IMR-90 (cell line): ENCODE measurements at regions not wholly inside any gene's neighbourhood (a gene's known extent, or its start where the extent isn't known, plus 50 kb on each side); places are given as distances from the start of the nearest gene placed in this dataset.

Experiments used
- ATAC-seq: fragments of 200-7000 bp; cut with Tn5 transposase; 2 replicates; pipeline ENCODE4 v1.9.1; 2020; ENCODE audit warnings: low read depth, mild to moderate bottlenecking, moderate library complexity
- BruUV-seq: library from RNA; stranded (reverse); fragments of 400-500 nt; replicated peaks from 2 replicates; lab custom pipeline; 2021; lab: Mats Ljungman, UMichigan
- CTCF ChIA-PET: fragments of 300-600 bp; formaldehyde crosslinking; extraction: SDS; loops from one replicate; lab custom pipeline; 2021; ENCODE audit warnings: antibody characterized with exemption; lab: Yijun Ruan, JAX
- POLR2A ChIA-PET: fragments of 300-600 bp; sonication (Branson Sonifier 250); formaldehyde crosslinking; loops from one replicate; lab custom pipeline; 2022; ENCODE audit warnings: antibody characterized with exemption; ENCODE audit not compliant: unreplicated experiment; lab: Charles Lee
- DNase-seq: peaks from one replicate; pipeline ENCODE4 v3.0.0; 2013
- H2AFZ ChIP-seq: replicated peaks from 2 replicates; pipeline ENCODE3; 2013; ENCODE audit warnings: low read length, mild to moderate bottlenecking; ENCODE audit not compliant: poor library complexity
- H2AK5ac ChIP-seq: 2 replicates; pipeline ENCODE4 v1.6.1; 2013; ENCODE audit warnings: low read depth, low read length, inconsistent platforms
- H2AK9ac ChIP-seq: replicated peaks from 2 replicates; pipeline ENCODE3; 2013; ENCODE audit warnings: mild to moderate bottlenecking, low read depth, low read length, moderate library complexity; ENCODE audit not compliant: poor library complexity
- H2BK120ac ChIP-seq: 2 replicates; pipeline ENCODE4 v1.6.1; 2013; ENCODE audit warnings: low read depth, low read length, inconsistent platforms
- H2BK15ac ChIP-seq: 3 replicates; pipeline ENCODE4 v1.6.1; 2013; ENCODE audit warnings: low read depth, low read length, inconsistent platforms
- H2BK20ac ChIP-seq: 2 replicates; pipeline ENCODE4 v1.6.1; 2013; ENCODE audit warnings: low read depth, mild to moderate bottlenecking, inconsistent platforms, low read length, moderate library complexity
- H2BK5ac ChIP-seq: 2 replicates; pipeline ENCODE4 v1.6.1; 2013; ENCODE audit warnings: mild to moderate bottlenecking, low read depth, low read length, inconsistent platforms; ENCODE audit not compliant: poor library complexity, severe bottlenecking
- H3K14ac ChIP-seq: replicated peaks from 2 replicates; pipeline ENCODE4 v1.6.1; 2013; ENCODE audit warnings: low read depth, low read length, inconsistent platforms
- H3K18ac ChIP-seq: 2 replicates; pipeline ENCODE4 v1.6.1; 2013; ENCODE audit warnings: low read depth, low read length, control low read depth
- H3K23ac ChIP-seq: 2 replicates; pipeline ENCODE4 v1.6.1; 2013; ENCODE audit warnings: low read depth, low read length, inconsistent platforms
- H3K27ac ChIP-seq: 2 replicates; pipeline ENCODE4 v1.5.1; 2013; ENCODE audit warnings: mild to moderate bottlenecking, control low read depth, low read length; ENCODE audit not compliant: insufficient read depth
- H3K27me3 ChIP-seq: 2 replicates; pipeline ENCODE4 v1.6.1; 2013; ENCODE audit warnings: low read length; ENCODE audit not compliant: control insufficient read depth, insufficient read depth
- H3K36me3 ChIP-seq: 2 replicates; pipeline ENCODE4 v1.6.1; 2013; ENCODE audit warnings: low read length, mixed read lengths; ENCODE audit not compliant: control insufficient read depth, insufficient read depth
- H3K4ac ChIP-seq: 2 replicates; pipeline ENCODE4 v1.6.1; 2013; ENCODE audit warnings: low read depth, low read length, inconsistent platforms
- H3K4me1 ChIP-seq: 2 replicates; pipeline ENCODE4 v1.6.1; 2013; ENCODE audit warnings: low read length, mixed read lengths; ENCODE audit not compliant: control insufficient read depth, insufficient read depth
- H3K4me2 ChIP-seq: 2 replicates; pipeline ENCODE4 v1.6.1; 2013; ENCODE audit warnings: low read depth, mild to moderate bottlenecking, control low read depth, low read length, moderate library complexity
- H3K4me3 ChIP-seq: 2 replicates; pipeline ENCODE4 v1.5.1; 2013; ENCODE audit warnings: low read depth, mild to moderate bottlenecking, control low read depth, low read length, moderate library complexity; ENCODE audit not compliant: insufficient read depth
- H3K56ac ChIP-seq: 2 replicates; pipeline ENCODE4 v1.6.1; 2013; ENCODE audit warnings: low read length, inconsistent platforms; ENCODE audit not compliant: insufficient read depth; ENCODE audit errors: extremely low read depth
- H3K79me1 ChIP-seq, 2 experiments: 2 replicates each; pipeline ENCODE4 v1.6.1; 2013; ENCODE audit warnings: low read length in 2 of 2, inconsistent platforms in 1 of 2, low read depth in 1 of 2
- H3K9ac ChIP-seq: 2 replicates; pipeline ENCODE4 v1.6.1; 2013; ENCODE audit warnings: low read depth, low read length, control low read depth
- H3K9me1 ChIP-seq: 2 replicates; pipeline ENCODE4 v1.6.1; 2013; ENCODE audit warnings: low read length, inconsistent platforms; ENCODE audit not compliant: insufficient read depth
- H3K9me3 ChIP-seq: 2 replicates; pipeline ENCODE4 v1.6.1; 2013; ENCODE audit warnings: low read length; ENCODE audit not compliant: control insufficient read depth, insufficient read depth
- H4K20me1 ChIP-seq: 2 replicates; pipeline ENCODE4 v1.6.1; 2013; ENCODE audit warnings: low read length, inconsistent platforms; ENCODE audit not compliant: insufficient read depth
- H4K5ac ChIP-seq: 2 replicates; pipeline ENCODE4 v1.6.1; 2013; ENCODE audit warnings: mild to moderate bottlenecking, low read depth, low read length, control low read depth
- H4K8ac ChIP-seq, 2 experiments: 2 replicates each; pipeline ENCODE4 v1.6.1; 2013; ENCODE audit warnings: low read depth in 2 of 2, low read length in 2 of 2, control low read depth in 1 of 2, inconsistent platforms in 1 of 2
- H4K91ac ChIP-seq: 2 replicates; pipeline ENCODE4 v1.6.1; 2013; ENCODE audit warnings: low read depth, low read length, inconsistent platforms; ENCODE audit not compliant: insufficient read depth
- FOS ChIP-seq: fragments of 150-350 bp; IDR thresholded peaks from 2 replicates; pipeline ENCODE4 v1.6.1; 2016; ENCODE audit warnings: low read depth, low read length
- MAZ ChIP-seq: IDR thresholded peaks from 2 replicates; pipeline ENCODE4 v1.6.1; 2012; ENCODE audit warnings: low read depth, mild to moderate bottlenecking, low read length, improper control_type of control experiment, moderate library complexity, borderline replicate concordance
- MXI1 ChIP-seq: IDR thresholded peaks from 2 replicates; pipeline ENCODE4 v1.6.1; 2012; ENCODE audit warnings: low read depth, mild to moderate bottlenecking, low read length, moderate library complexity, borderline replicate concordance
- RAD21 ChIP-seq: IDR thresholded peaks from 2 replicates; pipeline ENCODE4 v1.6.1; 2012; ENCODE audit warnings: low read length, improper control_type of control experiment
- RCOR1 ChIP-seq: IDR thresholded peaks from 2 replicates; pipeline ENCODE4 v1.6.1; 2012; ENCODE audit warnings: mild to moderate bottlenecking, low read length, improper control_type of control experiment; ENCODE audit not compliant: insufficient replicate concordance
- SMC3 ChIP-seq: fragments of 150-350 bp; IDR thresholded peaks from 2 replicates; pipeline ENCODE4 v1.6.1; 2016; ENCODE audit warnings: low read depth, mild to moderate bottlenecking, antibody characterized with exemption, low read length, moderate library complexity
- WGBS, 2 experiments: methylation state at CpG; one replicate each; pipeline versions ENCODE4 v1.1.5 to v1.1.7; 2013; ENCODE audit warnings: missing lambda C conversion rate in 2 of 2; ENCODE audit not compliant: insufficient read length in 1 of 2; ENCODE audit errors: extremely low coverage in 2 of 2; 5-methylcytosine and 5-hydroxymethylcytosine counted together
- dilution Hi-C: fragments of 300-500 bp; cut with HindIII; formaldehyde crosslinking; loops from one replicate; pipeline ENCODE4 v1.14.3; 2018; ENCODE audit warnings: low sequenced_read_pairs; ENCODE audit not compliant: unreplicated experiment
- in situ Hi-C: fragments of 300-500 bp; cut with MboI; formaldehyde crosslinking; loops from 3 replicates; pipeline ENCODE4 v1.14.3; 2019; ENCODE audit warnings: low sequenced_read_pairs, inconsistent platforms, mixed read lengths
- intact Hi-C: fragments of 100-400 bp; cut with micrococcal nuclease; formaldehyde crosslinking; loops from 2 replicates; pipeline ENCODE4 v1.10.0; 2022
- TF ChIP-seq, protein P1 (sequence below): fragments of 150-350 bp; IDR thresholded peaks from 2 replicates; pipeline ENCODE4 v1.6.1; 2017; ENCODE audit warnings: mild to moderate bottlenecking, antibody characterized with exemption, low read length, low read depth

DNA sequence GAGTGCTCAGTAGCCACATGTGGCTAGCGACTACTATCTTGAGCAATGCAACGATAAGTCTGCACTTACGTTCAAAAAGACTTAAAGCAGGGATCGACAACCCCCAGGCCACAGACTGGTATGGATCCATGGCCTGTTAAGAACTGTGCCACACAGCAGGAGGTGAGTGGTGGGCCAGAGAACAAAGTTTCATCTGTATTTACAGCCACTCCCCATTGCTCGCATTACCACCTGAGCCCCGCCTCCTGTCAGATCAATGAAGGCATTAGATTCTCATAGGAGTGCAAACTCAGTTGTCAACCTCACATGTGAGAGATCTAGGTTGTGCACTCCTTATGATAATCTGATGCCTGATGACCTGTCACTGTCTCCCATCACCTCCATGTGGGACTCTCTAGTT lies 103.6 kb upstream of the ZRANB2 start:
- CTCF ChIA-PET = no interaction called here
- dilution Hi-C loops = no loop called here

More for the DNA sequence above, 103.6 kb upstream of the ZRANB2 start:
- no peak for ATAC-seq
- Histone ChIP-seq H2BK15ac (no peak overlapping the region), H2AFZ (no peak overlapping the region), H2BK120ac (no peak overlapping the region), H3K23ac (no peak overlapping the region), H3K9me3 (no peaks in the 10 kb centered on the region; the same call in 1 of the 2 replicates), H2BK5ac (no peak overlapping the region), H3K4me3 (no peak overlapping the region), H3K4me2 (no peak overlapping the region), H3K79me1 (no peaks in the 10 kb centered on the region), H2AK9ac (no peak overlapping the region), H4K20me1 (no peaks in the 10 kb centered on the region), H3K4me1 (no peaks in the 10 kb centered on the region), H2BK20ac (no peak overlapping the region), H4K5ac (no peak overlapping the region), H3K27me3 (no peaks in the 10 kb centered on the region), H3K18ac (no peak overlapping the region), H3K27ac (no peak overlapping the region), H4K91ac (no peak overlapping the region), H4K8ac (no peak overlapping the region), H2AK5ac (no peak overlapping the region), H3K56ac (no peak overlapping the region), H3K4ac (no peak overlapping the region), H3K14ac (no peak overlapping the region), H3K9me1 (no peaks in the 10 kb centered on the region), H3K9ac (no peak overlapping the region), H3K36me3 (no peaks in the 10 kb centered on the region)
- TF ChIP-seq, protein P1, sequence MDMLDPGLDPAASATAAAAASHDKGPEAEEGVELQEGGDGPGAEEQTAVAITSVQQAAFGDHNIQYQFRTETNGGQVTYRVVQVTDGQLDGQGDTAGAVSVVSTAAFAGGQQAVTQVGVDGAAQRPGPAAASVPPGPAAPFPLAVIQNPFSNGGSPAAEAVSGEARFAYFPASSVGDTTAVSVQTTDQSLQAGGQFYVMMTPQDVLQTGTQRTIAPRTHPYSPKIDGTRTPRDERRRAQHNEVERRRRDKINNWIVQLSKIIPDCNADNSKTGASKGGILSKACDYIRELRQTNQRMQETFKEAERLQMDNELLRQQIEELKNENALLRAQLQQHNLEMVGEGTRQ = no peak
- no peak for TF ChIP-seq FOS
- TF ChIP-seq SMC3 = no peak
- no peak for TF ChIP-seq MXI1
- TF ChIP-seq RAD21 = no peak
- no peak for TF ChIP-seq MAZ
- no peak for TF ChIP-seq RCOR1
- no CpG with 5 or more reads among the region's 6 CpGs for WGBS, 2 experiments
- intact Hi-C loops = no loop called here
- no peak for DNase-seq
- POLR2A ChIA-PET = no interaction called here
- in situ Hi-C loops = no loop called here
- no TSS peak for BruUV-seq
